C4-2B (cell line): ENCODE measurements at regions not wholly inside any gene's neighbourhood (a gene's known extent, or its start where the extent isn't known, plus 50 kb on each side); places are given as distances from the start of the nearest gene placed in this dataset.

Experiments used
- H3K27ac ChIP-seq: fragments of 450-650 bp; 2 replicates; pipeline ENCODE4 v1.5.1; 2017
- CTCF ChIP-seq: fragments of 450-650 bp; conservative IDR thresholded peaks from 2 replicates; pipeline ENCODE4 v1.5.1; 2017; ENCODE audit warnings: mild to moderate bottlenecking
- ZFX ChIP-seq: fragments of 450-650 bp; IDR thresholded peaks from 2 replicates; pipeline ENCODE4 v1.6.1; 2017

- TF ChIP-seq CTCF (no peak), ZFX (no peak)
- no peak overlapping the region for H3K27ac ChIP-seq
These were observed 679.3 kb upstream of the EEF2KMT start for GRCh38 chr16:5776876-5777275.

- TF ChIP-seq CTCF (no peak), ZFX (no peak)
- no peak overlapping the region for H3K27ac ChIP-seq
These were observed 678.3 kb upstream of the EEF2KMT start for GRCh38 chr16:5775916-5776315.

GRCh38 chr16:5770118-5770517 is 672.5 kb upstream of the EEF2KMT start:
- H3K27ac ChIP-seq, result no peak overlapping the region
- TF ChIP-seq ZFX, result no peak
- no peak for TF ChIP-seq CTCF

- no peak for TF ChIP-seq ZFX
- TF ChIP-seq CTCF, result no peak
- no peak overlapping the region for H3K27ac ChIP-seq
These were observed 671.9 kb upstream of the EEF2KMT start for GRCh38 chr16:5769513-5769912.

GRCh38 chr16:5768445-5768844 is 670.9 kb upstream of the EEF2KMT start:
- TF ChIP-seq ZFX (no peak), CTCF (no peak)
- H3K27ac ChIP-seq, result no peak overlapping the region

GRCh38 chr16:5763176-5763575 is 665.6 kb upstream of the EEF2KMT start:
- no peak overlapping the region for H3K27ac ChIP-seq
- TF ChIP-seq CTCF, result no peak
- no peak for TF ChIP-seq ZFX

GRCh38 chr16:5762362-5762761 is 664.8 kb upstream of the EEF2KMT start:
- no peak for TF ChIP-seq CTCF
- no peak for TF ChIP-seq ZFX
- H3K27ac ChIP-seq, result no peak overlapping the region

GRCh38 chr16:5761592-5761991 is 664.0 kb upstream of the EEF2KMT start:
- no peak overlapping the region for H3K27ac ChIP-seq
- TF ChIP-seq ZFX, result no peak
- no peak for TF ChIP-seq CTCF
